IPS DF 4.7 (cell line): ENCODE measurements at regions not wholly inside any gene's neighbourhood (a gene's known extent, or its start where the extent isn't known, plus 50 kb on each side); places are given as distances from the start of the nearest gene placed in this dataset.
"Not testable (repeated sequence)": the region's sequence is repeated elsewhere in the genome, so short reads cannot be mapped to it uniquely, and the experiment has no call there.

Source experiments
- DNase-seq: peaks from one replicate; pipeline ENCODE4 v3.0.0-alpha.2; 2013; ENCODE audit warnings: low spot score; ENCODE audit errors: extremely low read depth

DNA sequence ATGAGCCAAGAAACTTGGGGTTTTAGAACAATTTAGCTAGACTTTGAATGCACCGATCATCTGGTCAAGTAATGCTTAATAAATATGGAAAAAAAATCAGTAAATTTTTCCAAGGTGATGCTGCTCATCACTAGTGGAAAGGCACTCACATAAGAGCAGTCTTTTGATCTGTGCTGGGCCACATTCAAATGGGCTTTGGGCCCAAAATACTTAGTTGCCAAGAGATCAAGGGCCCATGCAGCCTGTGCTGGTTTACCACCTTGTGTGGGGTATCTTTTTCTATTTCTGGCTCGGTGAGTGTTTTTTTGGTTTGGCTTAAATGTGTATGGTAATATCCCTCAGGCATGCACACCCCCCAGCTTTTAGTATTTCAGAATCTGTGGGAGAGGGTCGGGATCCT lies 943.2 kb downstream of the TMTC2 start:
- DNase-seq, result no peak

DNA sequence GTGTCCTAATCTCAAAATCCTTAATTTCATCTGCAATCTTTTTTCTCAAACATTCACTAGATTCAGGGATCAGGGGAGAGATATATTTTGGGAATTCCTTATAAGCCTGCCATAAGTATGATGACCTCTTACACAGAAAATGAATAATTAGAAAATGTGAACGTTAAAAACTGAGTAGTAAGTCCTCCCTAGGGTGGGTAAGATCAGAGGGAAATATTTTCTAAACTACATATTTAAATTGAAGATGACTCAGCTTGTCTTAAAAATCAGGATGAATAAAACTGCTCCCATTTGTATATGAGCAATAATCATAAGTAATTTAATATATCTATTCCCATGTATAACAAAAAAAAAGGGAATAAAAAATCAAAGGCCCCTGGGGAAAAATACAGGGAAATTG lies 935.5 kb downstream of the TMTC2 start:
- no peak for DNase-seq

DNA sequence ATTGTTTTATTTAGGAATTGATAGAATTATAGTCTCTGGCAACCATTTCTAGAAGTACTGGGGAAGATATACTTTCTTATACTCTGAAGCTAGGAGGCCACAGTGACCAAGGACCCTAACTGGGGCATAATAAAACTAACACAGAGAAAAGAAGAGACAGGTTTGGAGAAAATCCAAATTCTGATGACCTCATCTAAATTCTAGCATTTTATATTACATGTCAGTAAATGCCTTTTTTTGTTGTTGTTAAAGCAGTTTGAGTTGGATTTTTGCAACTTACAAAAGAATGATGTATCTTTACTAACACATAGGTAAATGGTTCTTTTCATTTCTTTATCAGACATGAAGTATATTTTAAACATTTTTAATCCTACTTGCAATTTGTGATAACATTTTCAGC lies 933.3 kb downstream of the TMTC2 start:
- DNase-seq, result no peak

DNA sequence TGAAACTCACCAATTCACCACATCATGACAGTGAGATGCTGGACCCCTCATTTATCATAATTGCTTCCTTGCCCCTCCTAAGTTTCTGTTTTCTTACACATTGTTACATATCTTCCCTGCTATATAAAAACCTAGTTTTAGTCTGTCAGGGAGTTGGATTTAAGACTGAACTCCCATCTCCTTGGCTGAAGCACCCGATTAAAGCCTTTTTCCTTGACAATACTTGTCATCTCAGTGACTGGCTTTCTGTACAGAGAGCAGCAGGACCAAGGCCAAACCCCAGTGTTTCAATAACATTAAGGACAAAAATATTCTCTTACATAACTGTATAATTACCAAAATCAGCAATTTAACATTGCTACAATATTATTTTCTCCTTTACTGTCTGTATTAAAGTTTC lies 928.4 kb downstream of the TMTC2 start:
- DNase-seq, result no peak

DNA sequence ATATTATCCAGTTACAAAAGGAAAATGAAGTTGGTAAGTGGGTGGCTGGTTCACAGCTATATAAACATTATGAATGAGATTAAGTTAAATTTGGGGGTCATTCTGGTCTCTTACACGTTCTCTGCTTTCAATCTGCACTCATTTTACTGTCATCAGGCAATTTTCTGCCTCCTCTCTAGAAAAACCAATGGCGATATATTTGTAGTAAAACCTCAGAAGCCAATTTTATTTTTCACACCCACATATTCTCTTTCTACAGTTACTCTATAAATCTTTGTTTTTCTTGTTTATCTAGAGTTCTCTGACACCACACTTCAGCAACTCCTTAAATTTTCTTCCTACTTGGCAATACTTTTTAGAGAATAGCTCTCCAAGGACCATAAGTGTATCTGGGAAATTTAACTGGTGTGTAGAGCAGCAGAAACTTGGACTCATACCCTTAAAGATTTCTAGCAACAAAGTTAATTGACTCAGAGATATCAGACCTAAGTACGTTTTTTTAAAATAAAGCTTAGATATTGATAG lies 926.9 kb downstream of the TMTC2 start:
- no peak for DNase-seq

DNA sequence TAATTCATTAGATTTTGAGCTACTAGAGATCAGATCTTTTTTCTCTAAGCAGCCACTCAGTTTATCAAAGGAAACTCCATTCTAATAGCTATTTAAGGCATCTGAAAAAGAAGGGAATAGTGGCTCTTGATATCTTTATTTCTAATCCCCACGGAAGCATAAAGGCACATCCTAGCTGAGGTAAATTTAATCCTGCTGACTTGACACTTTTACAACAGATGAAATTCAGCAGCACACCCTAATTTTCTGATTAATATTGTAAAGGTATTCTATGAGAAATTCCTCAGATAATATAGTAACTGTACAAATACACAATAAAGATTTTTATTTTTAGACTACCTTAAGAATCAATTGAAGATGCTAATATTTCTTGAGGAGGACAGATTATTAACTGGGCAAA lies 916.4 kb downstream of the TMTC2 start:
- DNase-seq, result no peak

DNA sequence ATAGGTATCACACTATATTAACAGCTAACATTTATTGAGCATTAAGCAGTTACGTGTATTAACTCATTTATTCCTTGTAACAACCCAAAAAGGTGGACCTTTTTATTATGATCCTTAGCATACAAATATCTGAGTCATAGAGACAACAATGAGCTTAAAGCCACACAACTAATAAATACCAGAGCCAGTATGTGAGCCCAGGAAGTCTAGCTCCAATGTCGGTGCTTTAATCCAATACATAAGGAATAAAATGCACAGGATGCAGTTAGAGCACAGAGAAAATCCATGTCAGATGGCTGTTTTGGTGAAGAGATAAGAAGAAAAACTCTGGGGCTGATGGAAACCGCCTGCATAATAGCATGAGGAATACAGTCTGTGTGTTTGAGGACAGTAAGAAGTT lies 888.6 kb downstream of the TMTC2 start:
- DNase-seq, result no peak

DNA sequence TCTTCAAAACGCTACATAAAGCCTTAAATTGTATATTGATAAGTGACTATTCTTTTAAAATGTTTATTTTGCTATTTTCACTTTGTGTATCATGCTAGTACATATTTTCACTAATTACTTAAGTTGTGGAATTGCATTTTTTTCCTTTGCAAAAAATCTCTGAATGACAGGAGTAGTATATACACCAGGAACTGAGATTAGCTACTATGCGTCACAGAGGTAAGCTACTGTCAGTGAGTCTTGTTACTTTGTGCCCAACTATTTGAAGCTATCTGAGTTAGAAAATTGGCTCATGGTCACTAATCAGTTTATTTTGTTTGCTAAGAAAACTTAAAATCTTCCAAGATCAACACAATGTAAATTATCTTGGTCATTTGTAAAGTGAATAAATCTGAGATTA lies 887.4 kb downstream of the TMTC2 start:
- no peak for DNase-seq

DNA sequence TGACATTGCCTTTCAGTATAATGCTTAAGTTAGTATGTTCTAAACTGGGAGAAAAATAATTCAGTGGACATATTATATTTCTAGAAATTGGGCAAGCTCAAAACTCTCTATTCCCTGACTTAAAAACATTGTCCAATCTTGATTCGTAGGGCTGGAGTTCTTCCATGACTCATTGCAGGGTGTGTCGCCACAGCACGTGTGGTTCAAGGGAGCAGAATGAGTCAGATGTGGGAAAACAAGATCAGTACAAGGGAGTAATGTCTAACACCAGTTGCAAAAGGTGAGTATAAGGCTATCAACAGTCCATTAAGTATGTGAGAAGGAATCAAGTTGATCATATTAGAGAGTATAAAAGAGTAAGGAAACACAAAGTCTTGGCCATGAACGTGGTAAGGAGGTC lies 887.0 kb downstream of the TMTC2 start:
- DNase-seq, result no peak

DNA sequence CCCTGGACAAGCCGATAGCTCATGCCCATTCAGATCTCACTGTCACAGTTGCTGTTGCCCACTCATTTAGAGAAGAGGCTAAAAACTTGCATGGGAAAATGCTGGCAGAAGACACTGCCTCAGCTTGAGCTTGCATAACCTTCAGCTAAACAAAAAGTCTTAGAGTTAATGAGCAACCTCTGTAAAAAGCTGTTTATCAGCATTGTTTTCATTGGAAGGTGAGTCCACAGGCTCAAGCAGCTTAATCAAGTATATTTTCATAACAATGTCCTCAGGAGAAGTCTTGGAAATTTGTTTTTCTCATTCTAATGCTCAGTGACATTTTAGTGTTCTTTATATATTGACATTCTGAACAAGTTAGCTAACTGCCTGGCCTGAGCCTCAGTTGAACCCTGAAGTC lies 872.9 kb downstream of the TMTC2 start:
- DNase-seq, result no peak

DNA sequence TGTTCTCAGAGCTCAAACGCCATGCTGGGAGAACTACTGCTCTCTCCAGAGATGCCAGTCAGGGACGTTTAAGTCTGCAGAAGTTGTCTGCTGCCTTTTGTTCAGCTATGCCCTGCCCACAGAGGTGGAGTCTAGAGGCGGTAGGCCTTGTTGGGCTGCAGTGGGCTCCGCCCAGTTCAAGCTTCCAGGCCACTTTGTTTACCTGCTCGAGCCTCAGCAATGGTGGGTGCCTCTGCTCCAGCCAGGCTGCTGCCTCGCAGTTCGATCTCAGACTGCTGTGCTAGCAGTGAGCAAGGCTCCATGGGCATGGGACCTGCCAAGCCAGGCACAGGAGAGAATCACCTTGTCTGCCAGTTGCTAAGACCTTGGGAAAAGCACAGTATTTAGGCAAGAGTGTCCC lies 869.3 kb downstream of the TMTC2 start:
- not testable (repeated sequence) for DNase-seq

DNA sequence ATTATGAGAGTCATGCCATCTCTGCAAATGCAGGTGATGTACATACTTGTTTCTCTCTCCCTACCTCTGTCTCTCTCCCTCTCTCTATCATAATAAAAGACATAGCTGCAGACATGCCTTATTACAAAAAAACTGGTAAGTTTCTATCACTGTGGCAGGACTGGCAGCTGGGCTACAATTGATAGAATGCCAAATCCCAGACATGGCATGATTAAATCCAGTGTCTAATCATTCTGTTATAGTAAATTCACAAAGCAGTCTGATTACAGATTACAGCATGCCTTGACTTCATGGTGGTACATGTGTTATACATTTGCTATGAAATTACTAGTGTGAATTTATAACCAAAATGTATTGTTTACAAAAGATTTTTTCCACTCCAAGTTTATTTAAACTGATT lies 854.7 kb downstream of the TMTC2 start:
- DNase-seq, result no peak

DNA sequence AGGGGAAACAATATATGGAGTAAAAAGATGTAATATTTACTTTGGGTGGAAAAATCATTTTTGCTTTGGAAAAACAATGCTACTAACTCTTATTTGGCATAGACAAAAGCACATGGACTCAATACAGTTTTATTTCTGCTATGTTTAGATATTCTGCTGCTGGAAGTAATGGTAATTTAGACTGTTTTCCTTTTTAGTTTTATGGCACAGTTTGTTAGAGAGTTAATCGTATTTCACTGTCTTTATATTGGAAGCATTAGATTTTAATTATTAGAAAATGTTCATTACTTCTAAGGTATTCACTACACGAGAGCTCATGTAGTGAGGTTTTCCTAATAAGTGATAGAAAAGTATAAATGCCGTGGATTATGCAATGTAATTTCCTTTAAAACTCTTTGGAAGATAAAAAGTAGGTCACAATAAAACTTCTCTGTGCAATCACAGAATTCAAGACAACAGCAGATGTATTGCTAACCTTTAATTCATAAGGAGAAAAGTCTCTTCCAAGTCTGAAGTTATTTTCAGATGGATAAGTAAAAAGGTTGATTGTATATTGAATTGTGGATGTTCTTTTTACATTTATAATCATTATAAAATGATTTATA lies 851.8 kb downstream of the TMTC2 start:
- no peak for DNase-seq

DNA sequence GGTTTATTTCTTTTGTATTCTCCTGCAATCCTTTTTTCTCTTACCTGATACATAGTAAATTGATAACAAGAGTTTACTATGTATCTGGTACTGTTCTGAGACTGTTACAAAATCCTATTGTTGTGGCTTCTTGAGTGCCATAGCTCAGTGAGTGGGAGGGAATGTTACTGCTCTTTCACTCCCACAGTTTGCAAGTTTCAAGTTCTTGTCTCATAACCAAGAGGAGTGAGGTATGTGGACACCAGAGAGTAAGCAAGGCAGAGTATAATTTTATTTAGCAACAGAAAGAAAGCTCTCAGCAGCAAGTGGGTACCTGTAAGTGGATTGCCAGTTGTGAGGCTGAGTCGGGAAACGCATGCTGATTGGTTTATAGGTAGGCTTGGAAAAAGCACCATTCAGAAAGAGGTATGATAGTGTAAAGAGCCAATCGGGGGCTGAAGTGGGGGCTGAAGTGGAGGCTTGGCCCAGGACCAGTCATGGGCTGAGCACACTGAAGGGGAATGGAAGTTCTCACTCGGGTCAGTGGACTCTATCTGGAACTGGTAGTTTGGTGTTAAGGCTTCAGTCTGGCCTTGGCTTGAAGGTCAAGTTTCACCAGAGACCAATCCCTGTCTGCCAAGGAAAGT lies 850.8 kb downstream of the TMTC2 start:
- DNase-seq, result no peak

DNA sequence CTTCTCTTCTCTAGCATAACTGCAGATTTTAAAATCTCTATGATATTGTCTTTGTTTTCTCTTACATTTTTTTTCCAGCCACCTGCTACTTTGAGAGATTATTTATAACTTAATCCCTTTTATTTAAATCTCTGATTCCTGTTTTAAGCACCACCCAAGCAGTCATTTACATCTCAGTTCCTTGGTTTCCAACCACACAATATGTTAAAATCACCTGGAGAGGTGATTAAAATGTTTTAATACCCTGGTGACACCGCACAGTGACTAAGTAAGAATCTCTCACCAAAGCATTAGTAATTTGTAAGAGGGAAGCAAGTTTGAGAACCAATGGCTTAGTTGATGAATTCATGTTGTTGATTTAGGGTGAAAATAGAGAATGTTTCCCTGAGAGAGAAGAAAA lies 849.8 kb downstream of the TMTC2 start:
- DNase-seq, result no peak

DNA sequence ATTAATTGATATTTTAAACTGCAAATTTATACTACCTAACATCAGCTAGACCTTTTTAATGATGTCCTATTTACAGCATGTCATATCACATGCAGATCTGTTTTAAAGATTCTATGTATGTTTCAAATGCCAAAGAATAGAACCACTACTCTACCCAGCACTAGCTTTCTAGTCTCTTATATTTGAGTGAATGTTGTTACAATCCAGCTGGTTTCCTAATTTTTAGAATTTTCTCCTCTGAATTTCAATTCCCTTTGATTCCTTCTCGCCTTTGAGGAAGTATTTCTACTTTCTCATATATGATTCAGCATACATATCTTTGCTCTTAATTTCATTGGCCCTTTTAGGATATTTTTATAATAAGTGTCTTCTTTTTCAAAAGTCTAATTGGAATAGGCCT lies 841.9 kb downstream of the TMTC2 start:
- DNase-seq, result no peak

DNA sequence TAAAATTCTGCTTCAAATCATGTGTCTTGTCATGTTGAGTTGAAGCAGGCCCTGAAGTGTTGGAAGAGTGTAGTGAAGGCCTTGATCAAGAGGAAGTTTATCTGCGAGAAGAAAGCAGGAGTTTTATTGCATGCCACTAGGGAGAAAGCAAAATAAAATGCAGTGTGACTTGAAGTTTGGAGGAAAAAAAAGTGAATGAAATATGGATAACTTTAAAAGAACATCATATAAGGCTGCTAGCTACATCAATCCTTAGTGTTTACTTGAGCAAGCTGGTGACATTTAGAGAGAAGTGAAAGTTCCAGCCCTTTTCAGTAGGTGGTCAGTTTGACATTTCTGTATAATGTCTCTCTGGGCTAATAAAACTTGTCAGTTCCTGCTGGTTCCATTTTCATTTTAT lies 841.1 kb downstream of the TMTC2 start:
- DNase-seq, result no peak

DNA sequence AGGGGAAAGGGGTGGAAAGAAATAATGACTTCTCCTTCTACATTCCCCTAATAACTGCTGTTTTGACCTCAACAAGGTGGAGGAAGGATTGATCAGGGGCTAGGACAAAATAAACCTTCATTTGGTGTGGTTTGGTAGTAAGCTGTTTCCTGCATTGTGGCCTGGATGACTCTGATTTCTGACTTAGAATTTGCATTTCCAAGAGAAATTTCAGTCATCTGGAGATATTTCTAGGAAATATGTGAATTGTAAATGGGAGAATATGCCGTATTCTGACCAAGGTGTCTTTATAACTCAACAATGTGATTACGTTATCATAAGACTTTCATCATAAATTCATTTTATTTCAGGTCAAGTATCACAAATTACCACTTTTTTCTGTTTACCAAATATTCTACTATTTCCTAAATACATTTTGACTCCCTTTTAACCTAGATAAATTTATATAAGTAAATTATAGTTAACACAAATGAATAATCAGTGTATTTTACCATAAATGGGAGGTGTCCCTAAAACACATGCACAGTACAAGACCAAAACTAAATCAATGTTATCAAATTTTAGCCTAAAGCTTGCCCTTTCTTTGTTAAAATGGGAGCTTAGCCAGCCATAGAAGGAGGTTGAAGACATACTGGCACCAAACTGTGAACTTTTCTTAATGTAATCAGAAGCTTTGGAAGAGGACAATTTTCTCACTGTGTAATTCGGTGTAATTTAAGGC lies 828.8 kb downstream of the TMTC2 start:
- DNase-seq, result no peak

DNA sequence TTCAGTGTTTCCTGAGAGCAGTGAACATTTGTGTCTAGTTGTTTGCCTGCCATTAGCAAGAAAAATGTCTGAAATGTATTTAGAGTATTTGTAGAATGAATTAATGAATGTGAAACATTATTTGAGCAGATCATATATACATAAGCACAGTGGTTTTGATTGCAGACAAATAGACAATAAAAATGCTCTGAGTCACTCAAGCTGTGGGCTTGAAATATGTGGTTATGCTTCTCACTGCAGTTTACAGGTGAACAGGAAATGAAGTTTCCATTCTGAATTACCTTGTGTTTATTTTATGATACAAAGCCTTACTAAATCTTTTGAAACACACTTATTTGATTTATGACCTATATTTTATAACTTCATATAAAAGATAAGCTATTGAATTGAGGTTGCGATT lies 827.7 kb downstream of the TMTC2 start:
- DNase-seq, result no peak

DNA sequence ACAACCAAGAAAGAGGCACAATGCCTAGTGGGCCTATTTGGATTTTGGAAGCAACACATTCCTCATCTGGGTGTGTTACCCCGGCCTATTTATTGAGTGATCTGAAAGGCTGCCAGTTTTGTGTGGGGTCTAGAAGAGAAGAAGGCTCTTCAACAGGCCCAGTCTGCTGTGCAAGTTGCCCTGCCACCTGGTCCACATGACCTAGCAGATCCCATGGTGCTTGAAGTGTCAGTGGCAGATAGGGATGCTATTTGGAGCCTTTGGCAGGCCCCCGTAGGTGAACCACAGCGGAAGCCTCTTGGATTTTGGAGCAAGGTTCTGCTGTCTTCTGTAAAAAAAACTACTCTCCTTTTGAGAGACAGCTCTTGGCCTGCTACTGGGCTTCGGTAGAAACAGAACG lies 820.1 kb downstream of the TMTC2 start:
- no peak for DNase-seq

DNA sequence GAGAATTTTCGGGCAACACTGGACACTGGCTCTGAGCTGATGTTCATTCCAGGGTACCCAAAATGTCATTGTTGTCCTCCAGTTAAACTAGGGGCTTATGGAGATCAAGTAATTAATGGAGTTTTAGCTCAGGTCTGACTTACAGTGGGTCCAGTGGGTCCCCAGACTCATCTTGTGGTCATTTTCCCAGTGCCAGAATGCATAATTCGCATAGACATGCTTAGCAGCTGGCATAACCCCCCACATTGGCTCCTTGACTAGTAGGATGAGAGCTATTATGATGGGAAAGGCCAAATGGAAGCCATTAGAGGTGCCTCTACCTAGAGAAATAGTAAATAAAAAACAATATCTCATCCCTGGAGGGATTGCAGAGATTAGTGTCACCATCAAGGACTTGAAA lies 818.9 kb downstream of the TMTC2 start:
- DNase-seq, result no peak

DNA sequence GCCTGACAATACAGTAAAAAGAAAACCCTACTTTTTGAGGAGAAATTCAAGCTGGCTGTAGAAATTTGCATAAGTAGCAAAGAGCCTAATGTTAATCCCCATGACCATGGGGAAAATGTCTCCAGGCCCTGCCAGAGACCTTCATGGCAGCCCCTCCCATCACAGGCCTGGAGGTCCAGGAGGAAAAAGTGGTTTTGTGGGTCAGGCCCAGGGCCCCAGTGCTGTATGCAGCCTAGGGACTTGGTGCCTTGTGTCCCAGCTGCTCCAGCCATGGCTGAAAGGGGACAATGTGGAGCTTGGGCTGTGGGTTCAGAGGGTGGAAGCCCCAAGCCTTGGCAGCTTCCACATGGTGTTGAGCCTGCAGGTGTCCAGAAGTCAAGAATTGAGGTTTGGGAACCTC lies 813.2 kb downstream of the TMTC2 start:
- not testable (repeated sequence) for DNase-seq

DNA sequence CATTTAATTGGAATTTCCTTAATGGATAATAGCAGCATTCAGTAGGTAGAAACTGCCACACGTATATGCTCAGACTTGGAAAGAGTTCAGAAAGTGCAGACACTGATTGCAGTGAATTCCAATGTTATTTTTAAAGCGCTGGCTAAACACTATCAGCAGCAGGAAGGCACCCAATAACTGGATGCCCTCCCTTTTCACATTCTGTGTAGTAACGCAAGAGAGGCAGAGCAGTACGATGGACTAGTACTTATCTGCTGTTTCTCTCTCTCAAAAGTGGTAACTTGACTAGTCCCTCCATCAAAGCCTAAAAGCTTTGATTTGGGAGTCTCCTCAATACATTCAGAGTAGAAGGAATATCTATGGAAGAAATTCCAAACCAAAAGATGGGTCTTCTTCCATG lies 791.0 kb downstream of the TMTC2 start:
- no peak for DNase-seq
